Loucy (cell line): ENCODE measurements at regions not wholly inside any gene's neighbourhood (a gene's known extent, or its start where the extent isn't known, plus 50 kb on each side); places are given as distances from the start of the nearest gene placed in this dataset.

Experiments used
- H2AFZ ChIP-seq: fragments of 200-600 bp; sonication (generic); 2 replicates; pipeline ENCODE4 v1.6.0; 2016; ENCODE audit warnings: antibody characterized with exemption, mild to moderate bottlenecking, low read length, moderate library complexity
- H3F3A ChIP-seq: fragments of 200-600 bp; 2 replicates; pipeline ENCODE4 v1.6.0; 2016; ENCODE audit warnings: antibody characterized with exemption, low read depth, mild to moderate bottlenecking
- H3K27me3 ChIP-seq: fragments of 200-600 bp; sonication (generic); 2 replicates; pipeline ENCODE4 v1.6.1; 2014; ENCODE audit warnings: low read length, mild to moderate bottlenecking; ENCODE audit not compliant: insufficient read depth, poor library complexity, severe bottlenecking
- H3K36me3 ChIP-seq: fragments of 200-600 bp; sonication (generic); 2 replicates; pipeline ENCODE4 v1.6.1; 2016; ENCODE audit warnings: low read length; ENCODE audit not compliant: insufficient read depth
- H3K4me1 ChIP-seq: fragments of 200-600 bp; sonication (generic); 2 replicates; pipeline ENCODE4 v1.5.1; 2014; ENCODE audit warnings: low read length, mild to moderate bottlenecking; ENCODE audit not compliant: insufficient read depth, poor library complexity, severe bottlenecking
- H3K4me2 ChIP-seq: fragments of 200-600 bp; sonication (generic); 2 replicates; pipeline ENCODE4 v1.6.0; 2014; ENCODE audit warnings: antibody characterized with exemption, low read length, low read depth, mild to moderate bottlenecking; ENCODE audit not compliant: poor library complexity, severe bottlenecking
- H3K4me3 ChIP-seq: fragments of 200-600 bp; sonication (generic); 2 replicates; pipeline ENCODE4 v1.5.1; 2014; ENCODE audit warnings: low read length, mild to moderate bottlenecking, mixed read lengths; ENCODE audit not compliant: poor library complexity, severe bottlenecking
- H3K79me2 ChIP-seq: fragments of 200-600 bp; sonication (generic); 2 replicates; pipeline ENCODE4 v1.6.1; 2014; ENCODE audit warnings: low read length; ENCODE audit not compliant: insufficient read depth
- H3K9ac ChIP-seq: fragments of 200-600 bp; sonication (generic); 2 replicates; pipeline ENCODE4 v1.6.0; 2014; ENCODE audit warnings: mild to moderate bottlenecking, low read depth, low read length, moderate library complexity; ENCODE audit not compliant: poor library complexity, severe bottlenecking
- H3K9me2 ChIP-seq: fragments of 200-600 bp; sonication (generic); replicated peaks from 2 replicates; pipeline ENCODE4 v1.6.1; 2016; ENCODE audit warnings: low read depth, low read length, mixed read lengths
- H3K9me3 ChIP-seq: fragments of 200-600 bp; sonication (generic); 2 replicates; pipeline ENCODE4 v1.6.1; 2014; ENCODE audit warnings: mild to moderate bottlenecking, antibody characterized with exemption, low read length, low read depth; ENCODE audit not compliant: insufficient read depth
- H4K20me1 ChIP-seq: fragments of 200-600 bp; sonication (generic); 2 replicates; pipeline ENCODE4 v1.6.0; 2014; ENCODE audit warnings: antibody characterized with exemption, low read length, mild to moderate bottlenecking; ENCODE audit not compliant: insufficient read depth, poor library complexity, severe bottlenecking
- EZH2phosphoT487 ChIP-seq: fragments of 200-600 bp; IDR thresholded peaks from 2 replicates; pipeline ENCODE4 v1.6.1; 2018; ENCODE audit warnings: antibody characterized with exemption, mild to moderate bottlenecking, moderate library complexity, borderline replicate concordance
- TF ChIP-seq, protein P1 (sequence below): fragments of 200-600 bp; sonication (generic); conservative IDR thresholded peaks from 2 replicates; pipeline ENCODE4 v1.5.1; 2014; ENCODE audit warnings: mild to moderate bottlenecking, antibody characterized with exemption, low read length

DNA sequence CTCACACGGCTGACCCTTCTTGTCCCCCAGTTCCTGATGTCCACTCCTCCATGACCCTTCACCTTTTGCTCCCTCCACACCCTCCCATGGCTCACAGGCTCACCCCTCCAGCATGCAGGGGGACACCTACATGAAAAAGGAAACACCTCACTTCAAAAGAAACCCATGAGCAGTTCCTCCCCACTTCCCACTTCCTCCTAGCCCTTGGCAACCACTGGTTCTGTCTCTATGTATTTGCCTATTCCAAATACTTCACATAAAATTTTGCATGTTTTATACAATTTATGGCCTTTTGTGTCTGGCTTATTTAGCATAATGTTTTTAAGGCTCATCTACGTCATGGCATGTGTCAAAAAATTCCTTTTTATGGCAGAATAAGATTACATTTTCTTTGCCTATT is 100.2 kb upstream of the S1PR3 start:
- Histone ChIP-seq H3K4me3 (no peak overlapping the region), H3K4me1 (peaks cover 24% of the 10 kb centered on the region), H2AFZ (no peak overlapping the region), H3K9ac (no peak overlapping the region), H4K20me1 (no peaks in the 10 kb centered on the region), H3K4me2 (peak overlapping the region; percentile 3), H3K36me3 (no peaks in the 10 kb centered on the region), H3K9me2 (no peaks in the 10 kb centered on the region), H3K9me3 (no peaks in the 10 kb centered on the region), H3F3A (no peaks in the 10 kb centered on the region), H3K79me2 (no peaks in the 10 kb centered on the region), H3K27me3 (no peaks in the 10 kb centered on the region)
- TF ChIP-seq, protein P1, sequence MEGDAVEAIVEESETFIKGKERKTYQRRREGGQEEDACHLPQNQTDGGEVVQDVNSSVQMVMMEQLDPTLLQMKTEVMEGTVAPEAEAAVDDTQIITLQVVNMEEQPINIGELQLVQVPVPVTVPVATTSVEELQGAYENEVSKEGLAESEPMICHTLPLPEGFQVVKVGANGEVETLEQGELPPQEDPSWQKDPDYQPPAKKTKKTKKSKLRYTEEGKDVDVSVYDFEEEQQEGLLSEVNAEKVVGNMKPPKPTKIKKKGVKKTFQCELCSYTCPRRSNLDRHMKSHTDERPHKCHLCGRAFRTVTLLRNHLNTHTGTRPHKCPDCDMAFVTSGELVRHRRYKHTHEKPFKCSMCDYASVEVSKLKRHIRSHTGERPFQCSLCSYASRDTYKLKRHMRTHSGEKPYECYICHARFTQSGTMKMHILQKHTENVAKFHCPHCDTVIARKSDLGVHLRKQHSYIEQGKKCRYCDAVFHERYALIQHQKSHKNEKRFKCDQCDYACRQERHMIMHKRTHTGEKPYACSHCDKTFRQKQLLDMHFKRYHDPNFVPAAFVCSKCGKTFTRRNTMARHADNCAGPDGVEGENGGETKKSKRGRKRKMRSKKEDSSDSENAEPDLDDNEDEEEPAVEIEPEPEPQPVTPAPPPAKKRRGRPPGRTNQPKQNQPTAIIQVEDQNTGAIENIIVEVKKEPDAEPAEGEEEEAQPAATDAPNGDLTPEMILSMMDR, result no peak
- no peak for TF ChIP-seq EZH2phosphoT487

DNA sequence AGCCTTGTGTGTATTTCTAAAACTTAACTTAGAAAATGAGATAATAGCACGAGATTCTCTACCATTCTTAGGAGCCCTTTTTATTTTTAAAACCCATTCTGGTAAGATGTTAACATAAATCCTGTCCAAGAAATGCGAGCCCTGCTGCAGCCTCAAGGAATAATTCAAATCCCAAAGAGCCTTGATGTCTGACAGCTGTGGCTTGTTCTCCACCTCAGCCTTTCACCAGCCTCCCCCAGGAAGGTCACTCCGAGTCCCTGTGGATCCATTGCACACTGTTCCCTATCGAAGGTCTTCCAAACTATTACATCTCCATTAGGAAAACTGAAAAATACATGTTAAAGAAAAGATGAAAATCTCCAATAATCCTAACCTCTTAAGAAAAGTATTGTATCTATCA is 98.5 kb upstream of the S1PR3 start:
- Histone ChIP-seq H3K4me1 (peaks cover 24% of the 10 kb centered on the region), H3K79me2 (no peaks in the 10 kb centered on the region), H4K20me1 (no peaks in the 10 kb centered on the region), H3K9me3 (no peaks in the 10 kb centered on the region), H3K4me3 (no peak overlapping the region), H2AFZ (no peak overlapping the region), H3K36me3 (no peaks in the 10 kb centered on the region), H3F3A (no peaks in the 10 kb centered on the region), H3K9ac (no peak overlapping the region), H3K9me2 (no peaks in the 10 kb centered on the region), H3K27me3 (no peaks in the 10 kb centered on the region), H3K4me2 (no peak overlapping the region)
- TF ChIP-seq, protein P1, result no peak
- TF ChIP-seq EZH2phosphoT487, result no peak

DNA sequence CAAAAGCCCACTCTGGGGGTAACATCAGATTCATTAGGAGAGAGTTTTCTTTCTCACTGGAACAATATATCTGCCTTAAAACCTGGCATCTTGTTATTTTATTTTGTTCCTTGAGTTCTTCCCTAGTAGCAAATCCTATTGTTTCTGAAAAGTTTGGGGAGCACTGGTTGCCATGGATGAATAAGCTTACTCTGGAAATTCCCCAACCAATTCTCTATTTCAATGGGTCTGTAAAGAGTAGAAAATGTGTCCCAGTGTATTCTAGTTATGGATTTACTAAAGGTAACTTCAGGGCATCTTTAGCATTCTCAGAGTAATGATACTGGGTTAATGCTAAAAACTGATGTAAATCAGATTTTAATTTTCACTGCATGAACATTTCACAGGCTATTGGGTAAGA is 94.2 kb upstream of the S1PR3 start:
- no peak for TF ChIP-seq EZH2phosphoT487
- TF ChIP-seq, protein P1, result no peak
- H3K4me2 ChIP-seq, result no peak overlapping the region
- no peaks in the 10 kb centered on the region for H4K20me1 ChIP-seq
- no peak overlapping the region for H3K4me3 ChIP-seq
- H3F3A ChIP-seq, result no peaks in the 10 kb centered on the region
- no peaks in the 10 kb centered on the region for H3K4me1 ChIP-seq
- H2AFZ ChIP-seq, result no peak overlapping the region
- H3K9me3 ChIP-seq, result no peaks in the 10 kb centered on the region
- no peaks in the 10 kb centered on the region for H3K27me3 ChIP-seq
- H3K79me2 ChIP-seq, result no peaks in the 10 kb centered on the region
- no peak overlapping the region for H3K9ac ChIP-seq
- no peaks in the 10 kb centered on the region for H3K36me3 ChIP-seq
- no peaks in the 10 kb centered on the region for H3K9me2 ChIP-seq
